HG03439 (cell line): ENCODE measurements at regions not wholly inside any gene's neighbourhood (a gene's known extent, or its start where the extent isn't known, plus 50 kb on each side); places are given as distances from the start of the nearest gene placed in this dataset.

Experiments used
- ATAC-seq: cut with Tn5 transposase; IDR thresholded peaks from one replicate; pipeline ENCODE4 v1.9.1; 2021; ENCODE audit warnings: mild to moderate bottlenecking, moderate library complexity; ENCODE audit not compliant: unreplicated experiment

GRCh38 chr5:89123581-89123980, 240.6 kb upstream of the MEF2C start:
- ATAC-seq = no peak

- no peak for ATAC-seq
Measured at GRCh38 chr5:89120719-89121118, 237.7 kb upstream of the MEF2C start.

GRCh38 chr5:89117124-89117644, 234.2 kb upstream of the MEF2C start:
- peak; percentile 82 for ATAC-seq

- ATAC-seq = no peak
Measured at GRCh38 chr5:89110916-89111646, 228.1 kb upstream of the MEF2C start.

GRCh38 chr5:89106480-89106879, 223.5 kb upstream of the MEF2C start:
- no peak for ATAC-seq

GRCh38 chr5:89105836-89106235, 222.9 kb upstream of the MEF2C start:
- ATAC-seq = no peak

GRCh38 chr5:89105171-89105695, 222.2 kb upstream of the MEF2C start:
- ATAC-seq = no peak

GRCh38 chr5:89098199-89098756, 215.3 kb upstream of the MEF2C start:
- ATAC-seq = no peak

GRCh38 chr5:89097103-89097502, 214.1 kb upstream of the MEF2C start:
- peak; percentile 51 for ATAC-seq

GRCh38 chr5:89095341-89095740, 212.4 kb upstream of the MEF2C start:
- no peak for ATAC-seq

- ATAC-seq = no peak
Measured at GRCh38 chr5:89090037-89090436, 207.1 kb upstream of the MEF2C start.

GRCh38 chr5:89087551-89088318, 204.8 kb upstream of the MEF2C start:
- no peak for ATAC-seq

GRCh38 chr5:89087128-89087527, 204.1 kb upstream of the MEF2C start:
- no peak for ATAC-seq

- ATAC-seq = no peak
Measured at GRCh38 chr5:89086390-89087086, 203.6 kb upstream of the MEF2C start.

GRCh38 chr5:89083791-89084190, 200.8 kb upstream of the MEF2C start:
- no peak for ATAC-seq

GRCh38 chr5:89081360-89081759, 198.4 kb upstream of the MEF2C start:
- ATAC-seq = peak; percentile 60

- ATAC-seq = peak; percentile 45
Measured at GRCh38 chr5:89080467-89081116, 197.6 kb upstream of the MEF2C start.

- no peak for ATAC-seq
Measured at GRCh38 chr5:89072842-89073672, 190.1 kb upstream of the MEF2C start.

- peak; percentile 63 for ATAC-seq
Measured at GRCh38 chr5:89071941-89072331, 189.0 kb upstream of the MEF2C start.
